PC-9 (cell line): ENCODE measurements at regions not wholly inside any gene's neighbourhood (a gene's known extent, or its start where the extent isn't known, plus 50 kb on each side); places are given as distances from the start of the nearest gene placed in this dataset.

Experiments used
- CTCF ChIP-seq: fragments of 200-600 bp; sonication (generic); conservative IDR thresholded peaks from 2 replicates; pipeline ENCODE4 v1.6.1; 2017; ENCODE audit warnings: mixed run types, antibody characterized with exemption, mild to moderate bottlenecking, moderate library complexity
- EZH2 ChIP-seq: fragments of 200-600 bp; sonication (generic); IDR thresholded peaks from 2 replicates; pipeline ENCODE4 v1.8.0; 2017; ENCODE audit warnings: antibody characterized with exemption, low read depth

GRCh38 chr13:65133094-65133493, 2097.0 kb downstream of the PCDH9 start:
- TF ChIP-seq EZH2 (no peak), CTCF (no peak)
